NCI-H1092 (cell line): ENCODE measurements at regions not wholly inside any gene's neighbourhood (a gene's known extent, or its start where the extent isn't known, plus 50 kb on each side); places are given as distances from the start of the nearest gene placed in this dataset.

Experiments
- DNase-seq: peaks from one replicate; lab custom pipeline; 2025; lab: John Stamatoyannopoulos, UW

DNA sequence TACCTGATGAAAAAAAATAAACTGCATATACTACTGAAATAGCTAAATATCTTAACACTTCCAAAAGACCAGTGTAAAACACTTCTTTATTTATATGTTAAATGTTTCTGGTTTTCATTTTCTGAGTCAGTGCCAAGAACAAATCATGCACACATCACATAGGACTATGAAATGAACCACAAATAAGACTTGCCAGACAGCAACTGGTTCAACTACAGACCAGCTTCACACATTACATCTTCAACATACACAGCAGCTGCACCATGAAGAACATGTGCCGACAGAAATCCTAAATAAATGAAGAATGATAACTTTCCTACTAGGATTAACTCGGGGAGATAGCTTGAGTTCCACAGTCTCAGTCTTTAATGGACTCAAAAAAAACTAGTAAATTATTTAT, 168.3 kb upstream of the STXBP5 start:
- DNase-seq, result no peak

DNA sequence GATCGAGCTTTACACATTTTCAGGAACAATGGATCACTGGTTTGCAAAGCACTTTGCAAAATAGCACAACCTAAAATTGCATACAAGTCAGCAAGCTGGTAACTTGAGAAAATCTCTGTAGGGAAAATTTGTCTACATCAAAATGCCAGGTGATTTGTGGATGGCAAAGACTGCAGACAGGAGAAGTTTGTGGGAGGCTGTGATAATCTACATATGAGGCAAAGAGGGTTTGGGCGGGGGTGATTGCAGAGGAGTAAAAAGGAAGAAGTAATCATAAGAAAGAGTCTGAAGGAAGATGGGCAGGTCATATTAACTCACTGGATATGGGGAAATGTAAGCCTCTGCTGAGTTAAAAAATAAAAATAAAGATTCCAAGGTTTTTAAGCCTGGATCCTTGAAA, 166.3 kb upstream of the STXBP5 start:
- DNase-seq, result no peak

DNA sequence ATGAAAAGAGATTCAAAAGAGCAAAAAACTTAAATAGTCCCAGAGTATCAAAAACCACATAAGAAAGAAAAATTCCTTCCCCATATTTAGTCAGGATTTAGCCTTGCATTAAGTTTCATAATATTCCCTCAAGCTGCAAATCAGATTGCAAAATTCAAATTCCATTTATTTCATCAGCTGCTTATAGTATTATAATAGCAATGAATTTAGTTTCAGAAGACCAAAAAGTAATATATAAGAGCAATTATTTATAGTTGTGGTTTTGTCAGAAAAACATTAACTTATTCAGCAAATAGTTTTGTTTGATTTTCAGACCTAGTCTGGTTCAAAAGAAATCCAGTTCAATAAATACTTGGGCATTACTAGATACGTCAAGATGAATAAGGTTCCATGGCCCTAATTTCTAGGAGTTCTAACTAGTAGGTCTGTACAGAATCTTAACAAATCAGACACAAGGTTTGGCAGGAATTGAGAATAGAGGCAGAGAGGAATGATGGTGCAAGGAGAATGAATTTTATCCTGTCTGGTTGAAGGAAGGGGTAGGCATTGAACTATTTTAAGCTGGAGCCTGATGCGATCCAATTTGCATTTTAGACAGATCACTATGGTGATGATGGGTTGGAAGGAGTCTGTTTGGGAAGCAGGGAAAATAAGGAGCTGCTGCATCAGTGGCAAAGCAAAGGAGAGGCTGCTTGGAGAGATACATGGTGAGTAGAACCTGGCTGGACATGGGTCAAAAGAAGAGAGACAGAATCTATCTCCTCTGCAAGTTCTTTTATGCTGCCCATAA, 163.9 kb upstream of the STXBP5 start:
- no peak for DNase-seq

DNA sequence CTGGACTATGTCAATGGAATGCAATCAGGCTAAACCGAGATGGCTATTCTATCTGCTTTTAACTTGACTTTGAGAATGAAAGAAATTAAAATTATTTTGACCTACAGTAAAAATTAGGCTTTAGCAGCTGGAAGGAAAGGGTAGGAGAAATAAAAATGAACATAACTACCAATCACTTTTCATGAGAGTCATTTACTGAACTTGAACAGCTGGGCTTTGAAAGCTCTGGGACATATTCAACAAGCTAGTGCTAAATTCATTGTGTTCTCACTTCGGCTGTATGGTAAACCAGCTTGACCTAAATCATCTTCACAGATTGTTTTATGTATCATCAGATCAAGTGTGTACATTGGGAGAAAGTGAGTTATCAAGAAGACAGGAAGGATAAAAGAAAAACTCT, 161.5 kb upstream of the STXBP5 start:
- DNase-seq, result no peak

DNA sequence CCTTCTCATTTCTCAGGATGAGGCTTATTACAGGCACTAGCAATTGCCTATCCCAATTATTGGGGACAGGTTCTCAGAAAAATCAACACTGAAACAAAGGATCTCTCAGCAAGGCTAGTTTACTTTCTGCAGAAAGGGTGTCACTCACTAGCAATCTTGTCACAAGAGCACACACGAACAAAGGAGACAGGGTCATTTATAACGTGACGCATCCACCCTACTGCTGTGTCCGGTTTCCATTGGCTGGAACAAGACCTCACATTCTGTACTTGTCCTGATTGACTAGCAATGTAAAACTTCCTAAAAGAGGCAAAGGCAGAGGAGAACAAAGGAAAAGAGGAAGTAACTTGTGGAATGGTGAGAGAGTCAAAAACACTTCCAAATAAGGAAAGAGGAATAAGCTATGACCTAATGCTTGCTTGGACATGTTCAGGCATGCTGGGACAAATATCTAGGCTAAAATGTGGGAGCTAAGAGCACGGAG, 160.2 kb upstream of the STXBP5 start:
- DNase-seq, result no peak

DNA sequence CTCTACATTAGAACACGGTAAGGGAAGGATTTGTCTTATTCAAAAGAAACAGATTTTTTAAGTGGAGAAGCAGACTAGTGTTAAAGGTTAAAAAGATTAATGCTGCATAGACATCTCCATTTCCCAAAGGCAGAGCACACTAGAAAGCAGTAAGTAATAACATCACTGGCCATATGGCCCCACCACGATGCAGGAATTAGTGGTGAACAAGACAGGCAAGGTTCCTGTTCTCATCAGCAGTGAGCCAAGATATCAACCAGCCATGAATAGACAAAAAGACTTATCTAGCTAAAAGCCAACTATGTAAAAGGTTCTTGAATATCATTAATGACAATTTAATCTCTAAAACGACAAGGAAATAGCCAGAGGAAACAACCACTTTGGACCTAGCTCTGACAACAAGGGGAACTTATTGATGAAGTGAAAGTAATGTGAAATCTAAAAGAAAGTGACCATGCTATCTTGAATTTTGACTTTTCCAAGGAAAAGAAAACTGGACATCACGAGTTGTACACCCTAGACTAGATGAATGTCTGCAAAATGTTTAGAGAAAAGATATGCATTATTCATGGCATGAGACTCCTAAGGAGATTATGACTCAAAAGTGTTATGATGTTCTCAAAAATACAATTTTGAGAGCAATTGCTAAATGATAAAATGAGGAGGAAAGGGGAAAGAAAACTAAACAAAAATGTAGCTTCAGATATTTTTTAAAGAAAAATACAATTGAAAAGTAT, 157.9 kb upstream of the STXBP5 start:
- no peak for DNase-seq

DNA sequence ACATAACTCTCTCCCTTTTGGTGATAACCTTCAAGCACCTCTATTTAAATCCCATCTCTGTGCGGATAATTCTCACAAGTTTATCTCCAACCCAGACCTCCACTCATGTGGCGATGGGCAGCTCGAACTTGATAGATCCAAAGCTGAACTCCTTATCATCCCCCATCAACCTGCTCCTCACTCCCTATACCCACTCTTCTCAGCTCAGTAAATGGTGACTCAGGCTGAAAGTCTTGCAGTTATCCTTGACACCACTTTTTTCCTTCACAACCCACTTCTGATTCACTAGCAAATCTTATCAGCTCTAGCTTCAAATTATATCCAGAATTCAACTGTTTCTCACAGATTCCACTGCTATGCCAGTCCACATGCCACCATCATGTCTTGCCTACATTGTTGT, 155.3 kb upstream of the STXBP5 start:
- no peak for DNase-seq

DNA sequence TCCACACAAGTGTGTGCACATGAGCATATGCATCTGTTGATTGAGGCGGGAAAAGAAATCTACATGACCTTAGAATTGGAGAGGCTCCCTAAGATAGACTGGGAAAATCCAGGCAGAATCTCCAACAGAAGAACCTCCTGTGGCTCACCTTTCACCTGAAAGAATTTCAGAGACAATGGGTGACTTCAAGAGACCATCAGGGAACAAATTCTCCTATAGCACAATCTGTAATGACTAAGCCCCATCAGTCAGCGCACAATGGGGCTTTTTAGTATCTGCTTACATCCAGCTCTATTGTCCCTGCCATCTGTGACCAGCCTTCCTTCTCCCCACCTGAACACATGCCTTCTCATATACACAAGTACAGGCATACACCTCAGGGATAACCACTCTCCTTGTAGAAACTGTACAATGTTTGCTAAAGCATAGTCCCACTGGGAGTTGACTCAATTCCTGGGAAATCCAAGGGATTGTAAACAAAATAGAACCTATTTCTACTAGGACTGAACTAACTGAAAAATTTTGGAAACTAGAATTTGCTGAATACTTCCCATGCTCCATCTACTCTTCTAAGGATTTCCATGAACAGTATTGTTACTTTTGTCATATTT, 150.8 kb upstream of the STXBP5 start:
- DNase-seq, result no peak

DNA sequence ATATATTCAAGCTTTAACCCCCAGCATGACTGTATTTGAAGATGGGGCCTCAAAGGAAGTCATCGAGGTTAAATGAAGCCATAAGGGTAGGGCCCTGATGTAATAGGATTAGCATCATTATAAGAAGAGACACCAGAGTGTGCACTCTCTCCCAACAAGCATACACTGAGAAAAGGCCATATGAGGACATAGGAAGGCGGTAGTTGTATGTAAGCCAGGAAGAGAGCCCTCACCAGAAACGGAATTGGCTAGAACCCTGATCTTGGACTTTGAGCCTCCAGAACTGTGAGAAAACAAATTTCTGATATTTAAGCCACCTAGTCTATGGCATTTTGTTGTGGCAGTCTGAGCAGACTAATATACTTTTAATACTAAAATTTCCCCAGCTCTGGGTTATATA, 150.1 kb upstream of the STXBP5 start:
- no peak for DNase-seq

DNA sequence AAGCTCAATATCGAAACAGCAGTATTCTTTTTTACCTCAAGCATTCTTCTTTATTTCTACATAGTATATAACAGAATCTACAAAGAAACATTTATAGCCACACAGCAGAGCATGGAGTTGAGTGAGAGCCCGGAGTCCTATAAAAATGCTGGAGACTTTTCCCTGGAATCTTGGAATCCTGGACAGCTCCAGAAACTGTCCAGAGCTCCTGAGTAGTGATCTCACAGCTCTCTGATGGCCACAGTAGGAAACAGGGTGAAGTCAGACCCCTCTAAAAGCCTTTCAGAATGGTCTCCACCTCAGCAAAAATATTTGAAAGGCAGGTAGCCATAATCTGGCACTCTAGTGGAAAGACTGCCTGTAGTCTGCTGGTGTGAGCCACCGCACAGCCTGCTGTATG, 149.3 kb upstream of the STXBP5 start:
- DNase-seq, result no peak

DNA sequence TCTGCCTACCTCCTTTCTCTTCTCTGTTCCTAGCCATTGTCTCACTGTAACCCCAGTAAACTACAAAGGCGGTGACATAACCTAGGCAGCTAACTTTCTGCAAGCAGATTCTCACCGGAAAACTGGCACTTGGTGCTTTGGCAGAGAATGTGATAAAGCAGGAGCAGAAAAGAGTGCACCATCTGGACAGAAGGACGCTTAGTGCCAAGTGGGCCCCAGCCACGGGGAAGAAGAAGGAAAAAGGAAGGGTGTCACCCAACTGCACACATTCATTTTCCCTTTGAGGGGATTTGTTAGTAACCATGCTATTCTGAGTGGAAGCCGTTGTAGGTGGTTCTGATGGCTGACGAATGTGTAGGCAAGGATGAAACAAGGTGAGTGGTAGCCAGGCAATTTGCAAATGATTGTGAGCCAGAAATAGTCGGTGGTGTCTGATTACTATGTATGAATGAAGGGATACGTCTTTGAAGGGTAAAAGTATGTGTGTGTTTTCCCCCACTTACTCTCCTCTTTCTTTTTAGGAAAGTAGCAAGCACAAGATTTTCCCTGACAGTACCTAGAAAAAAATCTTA, 148.3 kb upstream of the STXBP5 start:
- DNase-seq, result no peak

DNA sequence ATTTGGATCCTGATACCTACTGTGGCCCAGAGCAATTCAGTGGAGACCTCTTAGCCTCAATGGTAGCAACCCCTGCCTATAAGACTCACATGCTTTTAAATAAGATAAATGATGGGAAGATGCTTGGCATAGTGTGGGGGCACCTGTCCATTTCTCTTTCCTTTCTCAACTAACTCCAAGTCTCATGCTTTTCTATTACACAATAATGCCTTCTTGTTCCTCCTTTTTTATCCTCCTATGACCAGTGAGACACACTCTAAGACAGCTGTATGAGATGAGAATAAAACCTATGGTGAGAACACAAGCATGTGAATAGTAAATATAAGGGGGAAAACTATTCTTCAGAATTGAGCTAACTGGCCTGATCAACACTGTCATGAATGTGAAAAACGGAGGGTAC, 147.0 kb upstream of the STXBP5 start:
- no peak for DNase-seq

DNA sequence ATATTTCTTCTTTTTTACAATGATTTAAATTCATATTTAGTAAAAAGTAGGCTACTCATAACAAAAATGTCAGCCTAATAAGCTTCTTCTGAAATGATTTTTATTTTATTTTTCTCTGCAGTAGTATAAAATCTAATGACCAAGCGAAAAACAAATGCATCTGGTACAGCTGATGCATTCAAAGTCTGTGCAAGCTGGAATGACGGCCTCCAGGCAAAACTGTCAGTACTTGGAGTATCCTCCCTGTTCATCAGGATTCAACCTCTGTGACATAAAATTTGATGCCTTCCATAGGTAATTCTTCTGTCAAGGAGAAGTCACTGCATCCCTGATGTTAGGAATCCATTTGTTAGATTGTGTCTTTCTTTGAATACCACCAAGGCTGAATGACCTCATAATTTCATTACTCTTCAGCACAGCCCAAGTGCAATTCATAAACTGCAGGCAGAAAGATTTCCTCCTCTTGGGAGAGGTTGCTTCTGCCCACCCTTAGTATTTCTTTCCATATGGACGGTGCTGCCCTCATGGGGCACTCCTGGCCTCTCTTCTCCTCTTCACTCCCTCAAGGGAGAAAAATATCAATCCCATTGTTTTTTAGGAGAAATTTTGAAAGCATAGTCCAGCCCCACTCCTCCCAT, 146.4 kb upstream of the STXBP5 start:
- no peak for DNase-seq

DNA sequence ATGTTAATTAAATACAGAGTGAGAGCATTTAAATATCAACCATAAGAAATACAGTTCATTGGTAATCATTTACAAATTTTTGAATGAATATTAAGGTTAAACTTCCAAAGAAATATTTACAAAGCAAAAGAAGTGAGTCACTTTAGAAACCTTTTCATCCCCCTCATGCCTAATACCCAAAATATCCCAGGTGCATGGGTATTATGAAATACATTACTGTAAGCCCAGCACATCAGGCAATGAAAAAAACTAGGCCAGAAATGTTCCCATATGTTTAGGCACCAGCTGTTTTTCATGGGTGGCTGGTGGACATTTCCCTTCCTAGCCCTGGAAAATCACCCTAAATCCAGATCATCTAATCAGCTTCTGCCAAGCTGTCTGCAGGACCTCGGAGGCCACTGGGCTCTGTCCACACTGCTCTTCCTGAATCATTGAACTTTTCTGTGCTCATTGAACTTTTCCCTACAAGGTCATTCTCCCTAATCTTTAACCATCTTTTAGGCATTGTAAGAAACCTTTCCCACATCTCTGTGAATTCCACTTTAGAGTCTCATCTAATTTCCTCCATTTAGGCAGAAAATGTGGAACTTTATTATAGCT, 145.3 kb upstream of the STXBP5 start:
- DNase-seq, result no peak

DNA sequence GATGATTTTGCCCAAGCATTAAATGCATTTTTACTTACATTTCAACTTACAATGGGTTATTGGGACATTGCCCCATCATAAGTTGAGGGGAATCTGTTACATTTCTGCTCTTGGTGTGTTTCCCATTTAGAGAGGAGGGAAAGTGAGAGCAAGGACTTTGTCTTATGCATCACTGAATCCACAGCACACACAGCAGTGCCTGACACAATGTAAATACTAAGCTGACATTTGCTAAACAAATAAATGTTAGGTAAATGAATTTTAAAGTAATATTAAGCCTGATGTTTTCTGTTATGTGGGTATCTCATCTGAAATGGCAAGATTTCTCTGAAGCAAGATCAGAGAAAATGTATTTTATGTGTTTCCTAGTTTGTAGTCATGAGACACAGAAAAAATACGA, 143.6 kb upstream of the STXBP5 start:
- no peak for DNase-seq

DNA sequence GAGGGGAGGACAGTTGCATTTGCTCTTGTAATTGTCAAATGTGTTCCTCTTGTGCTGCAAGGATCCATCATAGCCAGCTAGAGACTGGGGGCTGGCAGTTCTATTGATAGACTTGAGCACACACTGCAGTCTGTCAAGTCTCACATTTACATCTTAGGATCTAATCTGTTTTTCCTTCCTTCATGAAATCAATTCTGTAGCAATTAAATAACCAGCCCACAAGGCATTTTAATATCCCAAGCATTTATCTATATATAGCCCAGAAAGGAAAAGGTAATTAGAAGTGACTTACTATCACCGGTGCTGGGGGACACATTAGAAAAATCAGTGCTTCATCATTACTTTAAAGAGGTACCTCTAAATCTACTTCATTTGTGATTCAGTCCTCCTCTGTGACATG, 143.0 kb upstream of the STXBP5 start:
- DNase-seq, result no peak

DNA sequence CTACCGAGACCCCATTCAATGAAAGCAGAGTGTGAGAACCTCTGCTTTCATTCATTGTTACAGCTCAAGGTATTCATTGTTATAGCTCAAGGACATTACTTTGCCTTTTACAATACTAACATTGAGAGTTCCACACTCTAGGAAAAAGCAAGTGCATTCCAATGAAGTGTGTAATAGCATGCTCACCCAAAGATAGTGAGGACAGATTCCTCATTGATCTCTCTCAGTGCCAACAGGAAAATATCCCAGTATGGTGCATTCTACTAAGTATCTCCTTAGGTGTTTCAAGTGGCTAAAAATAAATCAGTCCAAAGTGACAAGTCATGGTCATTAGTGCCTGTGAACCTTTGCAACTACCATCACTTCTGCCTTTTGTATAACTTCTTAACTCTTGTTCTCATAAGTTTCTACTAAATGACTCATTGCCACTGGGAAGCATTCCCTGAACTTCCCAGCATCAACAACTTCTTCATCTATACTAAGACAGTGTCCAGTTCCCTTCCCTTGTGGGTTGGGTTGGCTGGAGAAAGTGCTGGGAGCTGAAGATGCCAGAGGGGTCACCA, 140.7 kb upstream of the STXBP5 start:
- no peak for DNase-seq

DNA sequence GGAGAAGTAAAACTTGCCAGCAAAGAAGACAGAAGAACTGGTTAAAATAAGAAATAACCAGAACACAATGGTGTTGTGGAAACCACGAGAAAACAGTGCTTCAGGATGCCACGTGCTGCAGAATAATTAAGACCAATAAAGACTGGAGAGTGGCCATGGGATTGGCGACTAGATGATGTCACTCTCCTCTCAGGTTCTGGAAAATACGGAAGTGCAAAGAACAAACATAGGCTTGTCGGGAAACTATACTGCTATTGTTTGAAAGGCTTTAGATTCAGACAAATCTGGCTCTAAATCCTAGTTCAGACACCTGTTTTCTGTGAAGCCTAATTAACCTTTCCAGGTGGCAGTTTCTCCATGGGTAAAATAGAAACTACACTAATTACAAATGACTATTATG, 138.4 kb upstream of the STXBP5 start:
- no peak for DNase-seq

DNA sequence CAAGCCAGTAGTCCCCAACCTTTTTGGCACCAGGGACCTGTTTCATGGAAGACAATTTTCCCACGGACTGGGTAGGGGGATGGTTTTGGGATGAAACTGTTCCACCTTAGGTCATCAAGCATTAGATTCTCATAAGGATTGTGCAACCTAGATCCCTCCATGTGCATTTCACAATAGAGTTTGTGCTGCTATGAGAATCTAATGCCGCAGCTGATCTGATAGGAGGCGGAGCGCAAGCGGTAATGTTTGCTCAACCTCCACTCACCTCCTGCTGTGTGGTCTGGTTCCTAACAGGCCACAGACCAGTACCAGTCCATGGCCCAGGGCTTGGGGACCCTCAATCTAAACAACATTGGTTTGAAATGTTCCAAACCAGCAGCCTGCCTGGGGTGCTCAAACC, 137.0 kb upstream of the STXBP5 start:
- no peak for DNase-seq

DNA sequence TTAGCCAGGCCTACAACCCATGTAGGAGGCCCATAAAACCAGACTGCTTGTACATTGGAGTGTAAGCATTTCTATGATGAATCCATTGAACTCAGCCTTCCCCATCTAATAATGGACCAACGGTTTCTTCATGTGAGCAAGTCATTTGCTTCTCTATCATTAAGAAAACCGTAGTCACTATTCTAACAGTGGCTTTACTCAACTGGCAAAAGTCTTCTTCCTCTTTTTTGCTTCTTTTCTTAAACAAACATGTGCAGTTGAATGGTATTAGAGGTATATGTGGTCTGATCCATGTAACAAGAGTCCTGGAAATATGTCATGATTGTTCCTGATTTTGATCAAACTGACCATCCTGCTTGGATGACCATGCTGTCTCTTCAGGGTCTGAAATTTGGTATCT, 132.4 kb upstream of the STXBP5 start:
- DNase-seq, result no peak

DNA sequence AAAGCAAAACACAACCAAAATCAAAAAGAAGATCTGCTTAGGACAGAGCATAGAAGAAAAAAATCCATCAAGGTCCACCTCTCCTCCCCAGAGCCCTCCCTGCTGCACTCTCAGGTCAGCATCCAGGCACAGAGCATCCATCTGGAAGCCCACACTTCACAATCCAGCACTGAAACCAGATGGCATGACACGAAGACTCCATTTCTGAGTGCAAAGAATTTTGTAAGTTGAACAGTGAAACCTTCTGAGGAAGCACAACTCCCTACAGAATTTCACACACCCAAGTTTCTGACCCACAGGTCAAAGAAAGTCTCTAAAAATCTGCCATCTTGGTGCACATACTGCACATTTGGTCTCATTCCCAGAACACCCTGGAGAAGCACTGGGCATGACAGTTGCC, 128.8 kb upstream of the STXBP5 start:
- no peak for DNase-seq

DNA sequence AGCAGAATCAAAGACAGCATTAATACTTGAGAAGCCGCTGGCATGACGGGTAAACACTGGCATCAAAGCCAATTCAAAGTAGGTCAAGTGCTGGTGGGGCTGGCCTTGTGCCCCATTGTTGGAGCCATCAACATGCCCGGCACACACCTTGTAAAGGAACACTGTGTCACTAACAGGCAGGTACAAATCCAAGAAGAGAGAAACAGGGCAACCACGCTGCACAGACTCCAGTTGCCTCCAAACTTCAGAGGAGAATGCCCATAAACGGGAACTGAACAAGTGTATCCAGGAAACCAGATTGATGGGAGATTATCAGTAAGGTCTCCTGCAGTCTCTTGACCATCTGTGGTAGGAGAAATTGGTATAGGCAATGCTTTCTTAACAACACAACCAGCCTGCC, 127.0 kb upstream of the STXBP5 start:
- peak; percentile 13 for DNase-seq
